Vagina (tissue), 2 donors: ENCODE measurements at regions not wholly inside any gene's neighbourhood (a gene's known extent, or its start where the extent isn't known, plus 50 kb on each side); places are given as distances from the start of the nearest gene placed in this dataset.

Source experiments
- DNase-seq, 2 donors: peaks; one replicate each; pipeline ENCODE4 v3.0.0-alpha.2; 2017; ENCODE audit errors: extremely low spot score in 2 of 2
- H3K27ac ChIP-seq: fragments of 200-600 bp; sonication (generic); one replicate; pipeline ENCODE4 v1.5.1; 2019
- H3K27me3 ChIP-seq: fragments of 200-600 bp; sonication (generic); one replicate; pipeline ENCODE4 v1.5.1; 2019
- H3K36me3 ChIP-seq, 2 donors: fragments of 200-600 bp; sonication (generic); one replicate each; pipeline ENCODE4 v1.5.1; 2017 to 2019
- H3K4me1 ChIP-seq: fragments of 200-600 bp; sonication (generic); one replicate; pipeline ENCODE4 v1.5.1; 2019
- H3K4me3 ChIP-seq, 2 donors: fragments of 200-600 bp; sonication (generic); 1 replicate in 1 of 2; 2 replicates in 1 of 2; pipeline ENCODE4 v1.5.1; 2016 to 2019
- H3K9me3 ChIP-seq: fragments of 200-600 bp; sonication (generic); one replicate; pipeline ENCODE4 v1.5.1; 2019
- CTCF ChIP-seq, 3 experiments: fragments of 450-650 bp in 2 of 3; fragments of 200-600 bp in 1 of 3; sonication (generic) in 1 of 3; IDR thresholded peaks; one replicate each; pipeline ENCODE4 v1.5.1; 2017 to 2019; ENCODE audit warnings: antibody characterized with exemption in 3 of 3, mild to moderate bottlenecking in 2 of 3, moderate library complexity in 2 of 3
- POLR2A ChIP-seq, 2 donors: fragments of 450-650 bp; IDR thresholded peaks; one replicate each; pipeline ENCODE4 v1.6.1; 2017; ENCODE audit warnings: antibody characterized with exemption in 2 of 2, mild to moderate bottlenecking in 2 of 2, moderate library complexity in 2 of 2
- POLR2AphosphoS5 ChIP-seq, 2 donors: sonication (generic); formaldehyde crosslinking; IDR thresholded peaks; one replicate each; pipeline ENCODE4 v1.9.0; 2017; ENCODE audit warnings: antibody characterized with exemption in 2 of 2, mild to moderate bottlenecking in 2 of 2, low read depth in 1 of 2; ENCODE audit not compliant: insufficient read depth in 1 of 2
- intact Hi-C: fragments of 100-400 bp; cut with DNase I; formaldehyde crosslinking; loops from one replicate; pipeline ENCODE4 v1.15.1; 2023

- no peak overlapping the region for H3K4me3 ChIP-seq
- H3K36me3 ChIP-seq = no peaks in the 10 kb centered on the region
- H3K27ac ChIP-seq = no peak overlapping the region
- no peak for DNase-seq
- no peaks in the 10 kb centered on the region for H3K9me3 ChIP-seq
- no peaks in the 10 kb centered on the region for H3K4me1 ChIP-seq
- no peak for TF ChIP-seq POLR2AphosphoS5 (IDR thresholded peaks at IDR 0.05; ENCODE audit: insufficient read depth in 1 of 2, low read depth in 1 of 2)
- no peak for TF ChIP-seq POLR2A (IDR thresholded peaks at IDR 0.05)
- no peak for TF ChIP-seq CTCF (IDR thresholded peaks at IDR 0.05)
- intact Hi-C loops = no loop called here
- no peaks in the 10 kb centered on the region for H3K27me3 ChIP-seq
Observed at GRCh38 chr10:84659027-84659426, 330.6 kb downstream of the CCSER2 start.

GRCh38 chr10:84659497-84660439 lies 331.4 kb downstream of the CCSER2 start:
- DNase-seq = peak in 1 of 2 donors; percentile 82
- intact Hi-C loops = no loop called here
- Histone ChIP-seq H3K4me3 (no peak overlapping the region), H3K4me1 (no peaks in the 10 kb centered on the region), H3K27ac (no peak overlapping the region), H3K9me3 (no peaks in the 10 kb centered on the region), H3K27me3 (no peaks in the 10 kb centered on the region), H3K36me3 (no peaks in the 10 kb centered on the region)
- TF ChIP-seq POLR2AphosphoS5 (IDR thresholded peaks at IDR 0.05; ENCODE audit: insufficient read depth in 1 of 2, low read depth in 1 of 2) (no peak), POLR2A (IDR thresholded peaks at IDR 0.05) (no peak), CTCF (IDR thresholded peaks at IDR 0.05) (no peak)

GRCh38 chr10:84660450-84661159 lies 332.2 kb downstream of the CCSER2 start:
- TF ChIP-seq POLR2AphosphoS5 (IDR thresholded peaks at IDR 0.05; ENCODE audit: insufficient read depth in 1 of 2, low read depth in 1 of 2) = no peak
- no peak for TF ChIP-seq CTCF (IDR thresholded peaks at IDR 0.05)
- no peak for TF ChIP-seq POLR2A (IDR thresholded peaks at IDR 0.05)
- Histone ChIP-seq H3K9me3 (no peaks in the 10 kb centered on the region), H3K27ac (no peak overlapping the region), H3K27me3 (no peaks in the 10 kb centered on the region), H3K4me1 (no peaks in the 10 kb centered on the region), H3K4me3 (no peak overlapping the region), H3K36me3 (no peaks in the 10 kb centered on the region)
- DNase-seq = peak in 1 of 2 donors; percentile 42
- intact Hi-C loops = no loop called here

GRCh38 chr10:84665211-84665610 lies 336.8 kb downstream of the CCSER2 start:
- TF ChIP-seq POLR2A (IDR thresholded peaks at IDR 0.05) (no peak), CTCF (IDR thresholded peaks at IDR 0.05) (no peak), POLR2AphosphoS5 (IDR thresholded peaks at IDR 0.05; ENCODE audit: insufficient read depth in 1 of 2, low read depth in 1 of 2) (no peak)
- Histone ChIP-seq H3K4me1 (no peaks in the 10 kb centered on the region), H3K9me3 (no peaks in the 10 kb centered on the region), H3K27ac (no peak overlapping the region), H3K27me3 (no peaks in the 10 kb centered on the region), H3K36me3 (no peaks in the 10 kb centered on the region), H3K4me3 (no peak overlapping the region)
- intact Hi-C loops = no loop called here
- DNase-seq = no peak
